ENCODE measurements at regions not wholly inside any gene's neighbourhood (a gene's known extent, or its start where the extent isn't known, plus 50 kb on each side); places are given as distances from the start of the nearest gene placed in this dataset.
A peak's percentile ranks its signal among the peaks of the same experiment; 100 is the strongest.

DNA sequence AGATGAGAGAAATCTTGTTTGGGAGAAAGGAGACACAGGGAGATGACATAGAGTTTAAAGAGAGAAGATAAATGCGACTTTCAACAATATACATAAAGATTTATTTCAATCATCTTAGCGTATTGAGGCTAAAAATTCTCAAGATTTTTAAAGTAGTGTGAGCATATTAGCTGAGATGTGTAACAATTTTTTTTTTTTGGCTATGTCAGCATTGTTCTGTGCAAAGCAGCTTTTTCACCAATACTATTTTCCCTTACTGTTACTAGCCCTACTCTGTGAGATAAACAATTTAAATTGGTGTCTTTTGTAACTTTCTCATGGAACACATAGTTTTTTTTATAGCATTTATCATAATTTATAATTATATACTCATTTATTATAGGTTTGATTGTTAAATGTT, 185.2 kb upstream of the ZNF385D start:
- Histone ChIP-seq H3K9me3 (no peaks in the 10 kb centered on the region), H3K4me1 (no peaks in the 10 kb centered on the region), H3K4me3 (no peak overlapping the region), H3K27me3 (no peaks in the 10 kb centered on the region), H3K36me3 (no peaks in the 10 kb centered on the region), H3K27ac (no peak overlapping the region)
- DNase-seq: no peak
- 79 to 93% (median 90%) methylated on average over 2 of the region's 2 CpGs for whole genome bisulfite sequencing, 5 donors
- no peak for TF ChIP-seq EP300 (IDR thresholded peaks at IDR 0.05)
- no peak for TF ChIP-seq POLR2AphosphoS5 (IDR thresholded peaks at IDR 0.05)
- no peak for TF ChIP-seq POLR2A (IDR thresholded peaks at IDR 0.05)
- TF ChIP-seq CTCF (IDR thresholded peaks at IDR 0.05): no peak
- intact Hi-C loops (cut with DNase I; ENCODE audit: low total_unique reads): no loop called here

DNA sequence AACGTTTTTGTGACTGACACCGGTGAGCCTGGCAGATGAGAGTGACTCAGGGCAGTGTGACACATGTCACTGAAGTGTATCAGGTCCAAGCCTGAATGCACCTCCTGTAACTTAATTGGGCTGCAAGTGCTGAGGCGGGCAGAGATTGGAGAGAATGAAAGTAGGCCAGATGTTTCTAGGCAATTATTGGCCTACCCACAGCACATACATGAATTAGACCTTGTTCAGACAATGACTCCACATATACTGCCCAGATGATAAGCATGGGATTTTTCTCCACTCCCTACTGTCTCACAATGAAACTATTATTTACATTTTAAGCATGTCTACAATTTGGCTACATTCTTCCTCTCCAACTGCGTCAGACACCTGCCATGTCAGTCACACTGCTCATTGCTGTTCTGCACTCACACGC, 187.3 kb upstream of the ZNF385D start:
- WGBS, 5 donors: 80 to 91% (median 83%) methylated on average over 5 of the region's 5 CpGs
- intact Hi-C loops (cut with DNase I; ENCODE audit: low total_unique reads): no loop called here
- Histone ChIP-seq H3K27me3 (no peaks in the 10 kb centered on the region), H3K4me3 (no peak overlapping the region), H3K36me3 (no peaks in the 10 kb centered on the region), H3K27ac (no peak overlapping the region), H3K9me3 (no peaks in the 10 kb centered on the region), H3K4me1 (no peaks in the 10 kb centered on the region)
- TF ChIP-seq EP300 (IDR thresholded peaks at IDR 0.05): no peak
- DNase-seq: no peak

GRCh38 chr3:21942328-21942727, 191.3 kb upstream of the ZNF385D start:
- TF ChIP-seq POLR2AphosphoS5 (IDR thresholded peaks at IDR 0.05) (no peak), CTCF (IDR thresholded peaks at IDR 0.05) (no peak), EP300 (IDR thresholded peaks at IDR 0.05) (no peak), POLR2A (IDR thresholded peaks at IDR 0.05) (no peak)
- H3K36me3 ChIP-seq: no peaks in the 10 kb centered on the region
- WGBS, 5 donors: 67 to 78% (median 72%) methylated on average over 6 of the region's 6 CpGs
- no peak overlapping the region for H3K4me3 ChIP-seq
- intact Hi-C loops (cut with DNase I; ENCODE audit: low total_unique reads): no loop called here
- H3K4me1 ChIP-seq: no peaks in the 10 kb centered on the region
- DNase-seq: peak in 1 of 2 donors; percentile 53
- H3K27ac ChIP-seq: no peak overlapping the region
- H3K9me3 ChIP-seq: no peaks in the 10 kb centered on the region
- H3K27me3 ChIP-seq: no peaks in the 10 kb centered on the region

DNA sequence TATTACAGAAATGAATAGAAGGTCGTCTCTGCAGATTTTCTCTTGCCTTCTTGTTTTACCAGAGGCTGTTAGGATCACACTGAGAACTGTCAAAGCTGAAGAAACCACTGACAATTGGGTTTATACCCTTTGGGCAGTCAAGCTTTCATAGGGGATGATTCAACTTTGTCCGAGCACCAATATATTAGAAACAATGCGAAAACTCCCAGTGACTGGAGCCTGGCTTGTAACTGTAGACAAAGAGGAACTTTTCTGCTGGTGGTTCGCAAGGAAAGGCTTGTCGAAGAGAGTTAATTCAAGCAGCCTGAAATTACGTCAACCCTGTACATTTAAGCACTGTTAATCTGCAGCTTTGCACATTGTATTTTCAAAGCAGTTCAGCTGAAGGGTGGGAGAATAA, 193.2 kb upstream of the ZNF385D start:
- intact Hi-C loops (cut with DNase I; ENCODE audit: low total_unique reads): no loop called here
- Histone ChIP-seq H3K9me3 (no peaks in the 10 kb centered on the region), H3K4me3 (no peak overlapping the region), H3K4me1 (no peaks in the 10 kb centered on the region), H3K27ac (no peak overlapping the region), H3K27me3 (no peaks in the 10 kb centered on the region), H3K36me3 (no peaks in the 10 kb centered on the region)
- TF ChIP-seq CTCF (IDR thresholded peaks at IDR 0.05): no peak
- no peak for TF ChIP-seq POLR2AphosphoS5 (IDR thresholded peaks at IDR 0.05)
- TF ChIP-seq POLR2A (IDR thresholded peaks at IDR 0.05): no peak
- no peak for TF ChIP-seq EP300 (IDR thresholded peaks at IDR 0.05)
- 63 to 78% (median 69%) methylated on average over 6 of the region's 6 CpGs for WGBS, 5 donors
- DNase-seq: peak in 1 of 2 donors; percentile 19

GRCh38 chr3:21952856-21953255, 201.8 kb upstream of the ZNF385D start:
- no peaks in the 10 kb centered on the region for H3K4me1 ChIP-seq
- intact Hi-C loops (cut with DNase I; ENCODE audit: low total_unique reads): no loop called here
- no peak overlapping the region for H3K4me3 ChIP-seq
- H3K27me3 ChIP-seq: no peaks in the 10 kb centered on the region
- no peaks in the 10 kb centered on the region for H3K9me3 ChIP-seq
- no peak for DNase-seq
- TF ChIP-seq POLR2AphosphoS5 (IDR thresholded peaks at IDR 0.05): no peak
- no peak for TF ChIP-seq CTCF (IDR thresholded peaks at IDR 0.05)
- no peak for TF ChIP-seq POLR2A (IDR thresholded peaks at IDR 0.05)
- TF ChIP-seq EP300 (IDR thresholded peaks at IDR 0.05): no peak
- H3K36me3 ChIP-seq: no peaks in the 10 kb centered on the region
- H3K27ac ChIP-seq: no peak overlapping the region
- WGBS, 5 donors: 39 to 66% (median 52%) methylated on average over 3 of the region's 3 CpGs

Measured in stomach (tissue), 8 donors.